Astrocyte (in vitro differentiated cells and primary cell): ENCODE measurements at regions not wholly inside any gene's neighbourhood (a gene's known extent, or its start where the extent isn't known, plus 50 kb on each side); places are given as distances from the start of the nearest gene placed in this dataset.

Source experiments
- EZH2 ChIP-seq: IDR thresholded peaks from 2 replicates; pipeline ENCODE4 v1.6.1; 2012; ENCODE audit warnings: mild to moderate bottlenecking, low read length, inconsistent platforms; ENCODE audit not compliant: insufficient read depth
- TF ChIP-seq, protein P1 (sequence below): IDR thresholded peaks from 2 replicates; pipeline ENCODE4 v1.5.1; 2011; ENCODE audit warnings: low read depth, mild to moderate bottlenecking, inconsistent platforms, low read length, moderate library complexity; ENCODE audit not compliant: insufficient read depth

DNA sequence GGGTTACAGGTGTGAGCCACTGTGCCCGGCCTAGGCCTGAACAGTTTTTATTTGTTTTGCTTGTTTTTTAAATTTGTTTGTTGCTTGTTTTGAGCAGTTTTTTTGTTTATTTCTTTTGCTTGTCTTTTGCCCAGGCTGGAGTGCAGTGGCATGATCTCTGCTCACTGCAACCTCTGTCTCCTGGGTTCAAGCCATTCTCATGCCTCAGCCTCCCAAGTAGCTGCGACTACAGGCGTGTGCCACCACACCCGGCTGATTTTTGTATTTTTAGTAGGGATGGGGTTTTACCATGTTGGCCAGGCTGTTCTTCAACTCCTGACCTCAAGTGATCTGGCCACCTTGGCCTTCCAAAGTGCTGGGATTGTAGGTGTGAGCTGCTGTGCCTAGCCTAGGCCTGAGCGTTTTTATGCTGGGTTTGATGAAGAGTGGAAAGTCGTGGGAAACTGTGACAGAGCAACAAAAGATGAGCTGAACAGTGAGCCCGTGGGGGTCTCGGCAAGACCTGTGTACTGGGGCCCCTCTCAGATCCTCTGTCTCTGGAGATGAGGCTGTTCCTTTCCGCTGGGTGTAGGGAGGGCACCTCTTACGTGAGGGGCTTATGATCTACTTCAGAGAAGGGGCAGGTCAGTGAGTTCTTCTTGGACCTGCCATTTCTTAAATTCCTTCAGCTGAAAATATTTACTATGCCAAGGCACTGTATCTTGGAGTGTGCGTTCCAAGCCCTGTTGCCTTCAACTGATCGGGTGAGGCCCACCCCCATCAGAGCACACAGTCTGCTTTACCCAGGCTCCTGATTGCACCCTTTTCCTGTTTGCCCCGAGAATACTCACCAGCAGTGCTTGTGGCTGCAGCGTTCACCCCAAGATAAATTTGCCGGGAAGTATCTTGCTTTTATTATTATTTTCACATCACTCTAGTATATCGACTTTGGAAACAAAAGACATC is 322.1 kb downstream of the SEC14L1 start:
- TF ChIP-seq, protein P1, sequence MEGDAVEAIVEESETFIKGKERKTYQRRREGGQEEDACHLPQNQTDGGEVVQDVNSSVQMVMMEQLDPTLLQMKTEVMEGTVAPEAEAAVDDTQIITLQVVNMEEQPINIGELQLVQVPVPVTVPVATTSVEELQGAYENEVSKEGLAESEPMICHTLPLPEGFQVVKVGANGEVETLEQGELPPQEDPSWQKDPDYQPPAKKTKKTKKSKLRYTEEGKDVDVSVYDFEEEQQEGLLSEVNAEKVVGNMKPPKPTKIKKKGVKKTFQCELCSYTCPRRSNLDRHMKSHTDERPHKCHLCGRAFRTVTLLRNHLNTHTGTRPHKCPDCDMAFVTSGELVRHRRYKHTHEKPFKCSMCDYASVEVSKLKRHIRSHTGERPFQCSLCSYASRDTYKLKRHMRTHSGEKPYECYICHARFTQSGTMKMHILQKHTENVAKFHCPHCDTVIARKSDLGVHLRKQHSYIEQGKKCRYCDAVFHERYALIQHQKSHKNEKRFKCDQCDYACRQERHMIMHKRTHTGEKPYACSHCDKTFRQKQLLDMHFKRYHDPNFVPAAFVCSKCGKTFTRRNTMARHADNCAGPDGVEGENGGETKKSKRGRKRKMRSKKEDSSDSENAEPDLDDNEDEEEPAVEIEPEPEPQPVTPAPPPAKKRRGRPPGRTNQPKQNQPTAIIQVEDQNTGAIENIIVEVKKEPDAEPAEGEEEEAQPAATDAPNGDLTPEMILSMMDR = no peak
- TF ChIP-seq EZH2 = no peak
